SH-SY5Y (cell line): ENCODE measurements at regions not wholly inside any gene's neighbourhood (a gene's known extent, or its start where the extent isn't known, plus 50 kb on each side); places are given as distances from the start of the nearest gene placed in this dataset.

Source experiments
- GATA2 ChIP-seq: IDR thresholded peaks from 2 replicates; pipeline ENCODE4 v1.6.1; 2011; ENCODE audit warnings: mild to moderate bottlenecking, low read depth, low read length
- GATA3 ChIP-seq: IDR thresholded peaks from 2 replicates; pipeline ENCODE4 v1.6.1; 2011; ENCODE audit warnings: low read depth, mild to moderate bottlenecking, low read length, moderate library complexity

DNA sequence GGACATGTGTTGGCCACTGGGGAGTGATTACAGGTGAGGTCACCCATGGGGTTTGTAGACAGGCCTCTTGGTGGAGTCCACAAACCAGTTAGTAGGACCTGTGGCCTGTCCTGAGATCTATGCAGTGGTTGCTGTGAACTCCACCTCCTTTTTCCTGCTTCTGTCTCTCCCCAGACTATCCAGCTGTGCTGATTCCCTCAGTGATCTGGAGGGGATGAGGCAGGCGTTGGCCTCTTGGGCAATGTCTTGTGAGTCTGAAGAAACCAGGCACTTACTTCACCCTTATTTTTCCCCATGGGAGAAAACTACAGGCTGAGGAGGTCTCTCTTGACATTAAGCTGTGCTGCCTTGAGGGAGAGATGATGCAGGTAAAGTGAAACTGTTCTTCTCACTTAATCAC is 257.2 kb upstream of the PRICKLE1 start:
- TF ChIP-seq GATA2 (no peak), GATA3 (no peak)
